NCI-H460 (cell line): ENCODE measurements at regions not wholly inside any gene's neighbourhood (a gene's known extent, or its start where the extent isn't known, plus 50 kb on each side); places are given as distances from the start of the nearest gene placed in this dataset.

ENCODE experiments used
- DNase-seq: peaks from one replicate; pipeline ENCODE4 v3.0.0-alpha.2; 2016; ENCODE audit warnings: low read depth; ENCODE audit errors: extremely low read depth

- DNase-seq, result no peak
These were observed 256.7 kb downstream of the BMP7 start for GRCh38 chr20:57009775-57010174.

DNA sequence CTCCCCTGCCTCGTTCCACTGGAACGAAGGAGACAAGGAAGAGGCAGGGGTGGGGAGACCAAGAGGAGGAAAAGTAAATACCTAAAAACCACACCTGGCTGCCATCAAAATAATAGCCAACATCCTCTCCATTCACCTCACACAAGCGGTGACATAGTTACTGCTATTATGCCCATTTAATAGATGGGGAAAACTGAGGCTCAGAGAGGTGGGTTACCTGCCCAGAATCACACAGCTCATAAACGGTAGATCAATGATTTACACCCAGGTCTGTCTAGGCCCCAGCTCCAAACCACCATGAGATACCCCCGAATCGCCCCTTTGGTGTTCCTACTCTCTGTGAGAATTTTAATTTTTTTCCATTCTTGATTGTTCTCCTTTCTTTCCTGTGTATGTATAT is 253.8 kb downstream of the BMP7 start:
- no peak for DNase-seq

DNA sequence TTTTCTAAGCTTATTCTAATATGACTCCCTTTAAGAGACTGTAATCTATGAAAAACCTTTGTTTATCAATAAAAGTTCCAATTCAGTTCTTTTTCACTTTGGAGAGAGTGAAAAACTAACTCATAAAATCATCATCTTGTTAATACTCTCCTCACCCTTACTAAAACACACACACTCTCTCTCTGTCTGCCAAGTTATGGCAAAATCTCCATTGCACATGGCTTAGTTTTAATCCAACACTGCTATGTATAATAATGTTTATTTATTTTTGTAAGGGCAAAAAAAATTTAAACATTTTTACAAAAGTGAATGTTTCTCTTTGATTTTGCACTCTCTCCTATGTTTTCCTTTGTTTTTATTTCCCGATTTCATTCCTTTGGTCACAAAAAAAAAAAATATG is 253.2 kb downstream of the BMP7 start:
- DNase-seq, result no peak

- no peak for DNase-seq
These were observed 252.7 kb downstream of the BMP7 start for GRCh38 chr20:57013741-57014140.

DNA sequence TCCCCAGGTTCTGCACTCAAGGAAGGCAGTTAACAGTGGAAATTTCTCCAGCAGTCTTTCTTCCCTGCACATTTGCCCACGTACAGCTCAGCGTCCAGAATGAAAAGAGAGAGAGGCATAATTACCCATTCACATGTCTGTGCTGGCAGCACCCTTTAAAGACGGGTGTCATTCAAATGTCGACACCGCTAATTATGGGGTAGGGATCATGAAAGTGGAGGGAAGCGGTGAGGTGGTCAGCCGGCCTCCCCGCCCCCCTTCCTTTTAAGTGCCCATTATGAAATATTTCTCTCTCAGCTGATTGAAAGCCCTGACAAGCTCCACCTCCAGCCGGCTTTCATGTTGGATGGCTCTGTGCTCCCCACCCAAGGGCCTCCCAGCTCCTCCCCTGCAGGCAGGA is 246.1 kb downstream of the BMP7 start:
- no peak for DNase-seq

GRCh38 chr20:57022306-57022705 is 244.1 kb downstream of the BMP7 start:
- no peak for DNase-seq

- DNase-seq, result no peak
These were observed 243.4 kb downstream of the BMP7 start for GRCh38 chr20:57023007-57023406.

DNA sequence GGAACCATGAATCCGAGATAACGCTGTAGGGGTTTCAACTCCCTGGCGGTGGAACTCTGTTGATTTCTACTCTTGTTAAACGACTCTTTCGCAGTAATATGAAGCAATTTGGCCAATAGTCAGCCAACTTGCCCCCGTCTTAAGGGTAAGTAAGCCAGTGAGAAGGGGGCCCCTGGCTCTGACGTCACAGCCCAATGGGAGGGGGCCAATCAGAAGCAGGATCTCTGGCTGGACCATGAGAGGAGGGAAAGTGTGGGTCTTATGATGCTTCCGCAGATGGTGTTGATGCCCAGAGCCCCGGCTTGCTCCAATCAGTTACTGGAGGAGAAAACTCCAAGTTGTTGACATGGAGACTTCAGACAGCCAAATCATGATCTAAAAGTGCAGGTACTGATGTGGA is 242.4 kb downstream of the BMP7 start:
- no peak for DNase-seq

- DNase-seq, result no peak
These were observed 241.6 kb downstream of the BMP7 start for GRCh38 chr20:57024849-57025248.

DNA sequence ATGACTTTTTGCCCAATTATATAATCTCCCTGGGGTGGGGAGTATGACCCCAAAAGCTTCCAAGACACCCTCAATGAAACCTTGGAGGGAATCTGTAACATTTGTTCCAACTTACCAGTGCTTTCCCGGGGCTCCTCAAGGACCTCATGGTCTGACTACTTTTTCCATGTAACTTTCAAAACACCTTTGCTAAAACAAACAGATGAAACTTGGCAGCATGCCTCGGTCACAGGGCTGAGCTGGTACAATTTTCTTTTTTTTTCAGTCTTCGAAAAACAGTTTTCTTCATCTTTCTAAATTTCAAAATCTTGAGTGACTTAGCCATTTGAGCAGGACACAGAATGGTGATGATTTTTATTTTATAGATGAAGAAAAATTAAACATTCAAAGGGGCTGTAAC is 241.2 kb downstream of the BMP7 start:
- DNase-seq, result no peak

DNA sequence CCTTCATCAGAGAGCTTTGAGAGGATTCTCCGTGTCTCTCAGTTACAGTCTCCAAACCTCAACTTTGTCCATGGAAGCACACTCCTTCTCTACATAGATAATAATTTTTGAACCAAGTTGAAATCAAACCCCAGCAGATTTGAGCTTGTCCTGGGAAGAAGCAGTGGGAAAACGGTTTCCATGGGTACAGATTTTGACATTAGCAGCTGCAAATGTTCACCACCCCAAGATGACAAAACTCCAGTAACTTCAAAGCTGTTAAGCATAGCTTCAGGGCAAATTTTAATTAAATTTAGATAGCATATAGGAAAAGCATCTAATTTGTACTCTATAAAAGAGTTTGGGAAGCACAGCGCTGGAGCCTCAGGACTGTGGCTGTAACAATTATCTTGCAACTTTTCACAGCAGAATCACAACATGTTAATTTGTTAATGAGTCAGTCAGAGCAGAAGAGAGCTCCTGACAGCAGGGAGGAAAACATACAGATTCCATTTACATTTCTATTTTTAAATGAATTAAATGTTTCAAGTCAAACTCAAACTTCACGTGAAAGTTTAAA is 240.7 kb downstream of the BMP7 start:
- DNase-seq, result no peak

DNA sequence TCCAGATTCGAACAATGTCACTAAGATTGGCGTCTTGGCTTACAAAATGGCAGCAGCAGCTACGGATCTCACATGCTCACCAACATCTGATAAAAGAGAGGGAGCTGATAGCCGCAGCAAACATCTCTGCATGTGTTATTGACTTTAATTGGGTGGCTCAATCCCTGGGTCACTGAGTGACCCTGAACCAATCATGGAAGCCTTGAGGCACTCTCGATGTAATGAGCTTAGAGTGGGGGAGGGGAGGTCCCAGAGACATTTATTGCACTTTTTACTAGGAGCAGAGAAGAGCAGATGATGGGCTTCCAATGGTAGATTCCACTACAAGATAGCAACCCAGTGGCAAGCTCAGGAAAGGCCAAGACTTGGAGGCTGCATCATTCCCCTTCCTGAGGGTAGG is 238.7 kb downstream of the BMP7 start:
- DNase-seq, result no peak

- no peak for DNase-seq
These were observed 235.5 kb downstream of the BMP7 start for GRCh38 chr20:57030611-57031600.

DNA sequence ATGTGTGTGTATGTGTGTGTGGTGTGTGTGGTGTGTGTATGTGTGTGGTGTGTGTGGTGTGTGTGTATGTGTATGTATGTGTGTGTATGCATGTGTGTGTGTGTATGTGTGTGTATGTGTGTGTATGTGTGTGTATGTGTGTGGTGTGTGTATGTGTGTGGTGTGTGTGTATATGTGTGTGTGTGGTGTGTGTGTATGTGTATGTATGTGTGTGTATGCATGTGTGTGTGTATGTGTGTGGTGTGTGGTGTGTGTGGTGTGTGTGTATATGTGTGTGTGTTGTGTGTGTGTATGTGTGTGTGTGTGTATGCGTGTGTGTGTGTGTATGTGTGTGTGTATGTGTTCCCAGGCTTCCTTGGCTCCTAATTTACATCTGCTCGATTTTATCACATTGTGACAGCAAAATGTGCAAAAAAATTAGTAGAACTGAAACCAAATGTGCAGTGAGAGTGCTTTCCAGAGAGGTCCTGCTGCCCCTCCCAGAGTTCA is 234.5 kb downstream of the BMP7 start:
- no peak for DNase-seq

- DNase-seq, result no peak
These were observed 233.6 kb downstream of the BMP7 start for GRCh38 chr20:57032847-57033246.

- no peak for DNase-seq
These were observed 232.4 kb downstream of the BMP7 start for GRCh38 chr20:57034001-57034400.

- no peak for DNase-seq
These were observed 228.8 kb downstream of the BMP7 start for GRCh38 chr20:57037689-57038088.

DNA sequence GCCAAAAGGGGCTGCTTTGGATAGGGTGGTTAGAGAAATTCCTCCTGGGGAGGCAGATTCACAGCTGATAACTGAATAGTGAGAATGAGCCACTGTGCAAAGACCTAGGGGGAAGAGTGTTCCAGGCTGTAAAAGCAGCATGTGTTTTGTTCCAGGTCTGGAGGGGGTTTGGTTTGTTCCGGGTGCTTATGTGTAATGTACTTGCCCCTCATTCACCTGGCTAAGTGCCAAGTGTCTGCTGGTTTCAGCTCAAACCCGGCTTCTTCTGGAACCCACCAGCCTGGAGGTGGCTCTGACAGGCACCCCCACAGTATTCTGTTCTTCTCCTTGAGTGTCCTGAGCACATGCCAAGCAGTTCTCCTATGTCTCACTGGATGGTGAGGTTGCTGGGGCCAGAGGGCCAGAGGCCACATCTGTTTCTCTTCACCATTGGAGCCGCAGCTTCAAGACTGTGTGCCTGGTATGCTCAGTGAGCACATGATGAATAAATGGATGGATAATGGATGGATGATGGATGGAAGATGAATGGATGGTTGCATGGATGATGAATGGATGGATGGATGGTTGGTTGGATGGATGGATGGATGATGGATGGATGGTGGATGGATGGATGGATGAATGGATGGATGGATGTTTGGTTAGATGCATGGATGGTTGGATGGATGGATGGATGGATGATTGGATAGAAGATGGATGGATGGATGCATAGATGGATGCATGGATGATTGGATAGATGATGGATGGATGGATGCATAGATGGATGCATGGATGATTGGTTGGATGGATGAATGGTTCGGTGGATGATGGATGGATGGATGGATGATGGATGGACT is 227.6 kb downstream of the BMP7 start:
- no peak for DNase-seq

- DNase-seq, result no peak
These were observed 226.0 kb downstream of the BMP7 start for GRCh38 chr20:57040466-57040865.

- DNase-seq, result no peak
These were observed 225.5 kb downstream of the BMP7 start for GRCh38 chr20:57040924-57041323.

- no peak for DNase-seq
These were observed 223.3 kb downstream of the BMP7 start for GRCh38 chr20:57043091-57043490.
